Progenitor cell of endocrine pancreas (in vitro differentiated cells): ENCODE measurements at regions not wholly inside any gene's neighbourhood (a gene's known extent, or its start where the extent isn't known, plus 50 kb on each side); places are given as distances from the start of the nearest gene placed in this dataset.

ENCODE experiments used
- DNase-seq: peaks from one replicate; pipeline ENCODE4 v3.0.0; 2021; ENCODE audit warnings: low spot score; ENCODE audit not compliant: unreplicated experiment
- H3K27ac Mint-ChIP-seq: 2 replicates; pipeline ENCODE4 v1.8.0; 2021; ENCODE audit warnings: mild to moderate bottlenecking, moderate library complexity, mixed read lengths
- H3K27me3 Mint-ChIP-seq: 2 replicates; pipeline ENCODE4 v1.8.0; 2021; ENCODE audit warnings: mixed read lengths
- H3K36me3 Mint-ChIP-seq: 2 replicates; pipeline ENCODE4 v1.8.0; 2022; ENCODE audit warnings: mixed read lengths; ENCODE audit not compliant: insufficient read depth
- H3K4me1 Mint-ChIP-seq: 2 replicates; pipeline ENCODE4 v1.8.0; 2021; ENCODE audit warnings: low read depth, mixed read lengths
- H3K4me3 Mint-ChIP-seq: 2 replicates; pipeline ENCODE4 v1.8.0; 2021; ENCODE audit warnings: low read depth, mild to moderate bottlenecking, moderate library complexity, mixed read lengths
- H3K9me3 Mint-ChIP-seq: 2 replicates; pipeline ENCODE4 v1.8.0; 2021; ENCODE audit warnings: low read depth, mixed read lengths
- TF ChIP-seq, protein P1 (sequence below): fragments of 200-600 bp; sonication (generic); IDR thresholded peaks from one replicate; pipeline ENCODE4 v1.5.0; 2021; ENCODE audit warnings: antibody characterized with exemption, mild to moderate bottlenecking; ENCODE audit not compliant: unreplicated experiment

GRCh38 chr4:174170906-174171305 is 112.6 kb downstream of the FBXO8 start:
- no peaks in the 10 kb centered on the region for H3K36me3 Mint-ChIP-seq
- no peak overlapping the region for H3K4me3 Mint-ChIP-seq
- no peaks in the 10 kb centered on the region for H3K9me3 Mint-ChIP-seq
- H3K27ac Mint-ChIP-seq = no peak overlapping the region
- no peaks in the 10 kb centered on the region for H3K4me1 Mint-ChIP-seq
- DNase-seq = no peak
- TF ChIP-seq, protein P1, sequence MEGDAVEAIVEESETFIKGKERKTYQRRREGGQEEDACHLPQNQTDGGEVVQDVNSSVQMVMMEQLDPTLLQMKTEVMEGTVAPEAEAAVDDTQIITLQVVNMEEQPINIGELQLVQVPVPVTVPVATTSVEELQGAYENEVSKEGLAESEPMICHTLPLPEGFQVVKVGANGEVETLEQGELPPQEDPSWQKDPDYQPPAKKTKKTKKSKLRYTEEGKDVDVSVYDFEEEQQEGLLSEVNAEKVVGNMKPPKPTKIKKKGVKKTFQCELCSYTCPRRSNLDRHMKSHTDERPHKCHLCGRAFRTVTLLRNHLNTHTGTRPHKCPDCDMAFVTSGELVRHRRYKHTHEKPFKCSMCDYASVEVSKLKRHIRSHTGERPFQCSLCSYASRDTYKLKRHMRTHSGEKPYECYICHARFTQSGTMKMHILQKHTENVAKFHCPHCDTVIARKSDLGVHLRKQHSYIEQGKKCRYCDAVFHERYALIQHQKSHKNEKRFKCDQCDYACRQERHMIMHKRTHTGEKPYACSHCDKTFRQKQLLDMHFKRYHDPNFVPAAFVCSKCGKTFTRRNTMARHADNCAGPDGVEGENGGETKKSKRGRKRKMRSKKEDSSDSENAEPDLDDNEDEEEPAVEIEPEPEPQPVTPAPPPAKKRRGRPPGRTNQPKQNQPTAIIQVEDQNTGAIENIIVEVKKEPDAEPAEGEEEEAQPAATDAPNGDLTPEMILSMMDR = no peak
- H3K27me3 Mint-ChIP-seq = peaks cover 7% of the 10 kb centered on the region

DNA sequence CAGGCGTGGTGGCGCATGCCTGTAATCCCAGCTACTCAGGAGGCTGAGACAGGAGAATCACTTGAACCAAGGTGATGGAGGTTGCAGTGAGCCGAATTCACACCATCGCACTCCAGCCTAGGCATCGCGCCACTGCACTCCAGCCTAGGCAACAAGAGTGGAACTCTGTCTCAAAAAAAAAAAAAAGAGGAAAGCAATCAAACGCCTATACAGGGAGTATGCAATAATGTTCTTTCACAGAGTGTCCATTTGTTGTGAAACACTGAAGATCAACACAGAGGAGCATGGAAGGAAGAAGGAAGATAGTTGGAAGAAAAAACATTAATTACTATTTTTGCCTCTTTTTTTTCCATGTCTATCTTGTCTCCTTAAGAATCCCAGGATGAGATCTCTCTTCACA is 113.4 kb downstream of the FBXO8 start:
- no peak for DNase-seq
- no peaks in the 10 kb centered on the region for H3K9me3 Mint-ChIP-seq
- H3K27ac Mint-ChIP-seq = no peak overlapping the region
- TF ChIP-seq, protein P1 = no peak
- H3K36me3 Mint-ChIP-seq = no peaks in the 10 kb centered on the region
- H3K4me3 Mint-ChIP-seq = no peak overlapping the region
- H3K4me1 Mint-ChIP-seq = no peaks in the 10 kb centered on the region
- peaks cover 7% of the 10 kb centered on the region for H3K27me3 Mint-ChIP-seq

DNA sequence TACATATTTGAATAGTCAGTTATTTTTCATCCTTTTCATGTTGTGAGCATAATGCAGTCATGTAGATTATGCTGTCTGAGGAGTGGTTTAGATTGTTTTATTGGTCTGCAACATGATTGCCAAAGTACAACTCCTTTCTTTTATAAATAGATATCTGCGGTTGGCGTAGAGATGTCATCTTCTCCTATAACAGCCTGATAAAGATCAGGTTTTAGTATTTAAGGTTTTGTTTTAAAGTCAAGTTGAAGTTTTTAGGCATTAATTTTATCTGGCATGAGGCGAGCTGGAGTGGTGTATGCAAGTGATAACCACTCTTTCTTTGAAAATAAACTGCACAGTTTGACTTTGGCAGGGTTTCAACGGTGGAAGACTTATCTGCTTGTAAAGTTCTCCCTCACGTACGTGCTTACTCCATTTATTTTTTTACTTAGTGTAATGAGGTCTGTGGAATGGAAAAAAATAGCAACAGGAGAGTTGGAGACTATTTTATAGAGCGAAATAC is 126.3 kb downstream of the FBXO8 start:
- Mint-ChIP-seq H3K9me3 (no peaks in the 10 kb centered on the region), H3K36me3 (no peaks in the 10 kb centered on the region), H3K27ac (no peak overlapping the region), H3K4me3 (no peak overlapping the region), H3K27me3 (peaks cover 27% of the 10 kb centered on the region), H3K4me1 (no peaks in the 10 kb centered on the region)
- TF ChIP-seq, protein P1 = no peak
- no peak for DNase-seq

- Mint-ChIP-seq H3K4me3 (no peak overlapping the region), H3K27ac (no peak overlapping the region), H3K27me3 (peaks cover 27% of the 10 kb centered on the region), H3K4me1 (no peaks in the 10 kb centered on the region), H3K9me3 (no peaks in the 10 kb centered on the region), H3K36me3 (no peaks in the 10 kb centered on the region)
- TF ChIP-seq, protein P1 = peak; percentile 81
- DNase-seq = no peak
Measured at GRCh38 chr4:174156239-174156826, 127.1 kb downstream of the FBXO8 start.

DNA sequence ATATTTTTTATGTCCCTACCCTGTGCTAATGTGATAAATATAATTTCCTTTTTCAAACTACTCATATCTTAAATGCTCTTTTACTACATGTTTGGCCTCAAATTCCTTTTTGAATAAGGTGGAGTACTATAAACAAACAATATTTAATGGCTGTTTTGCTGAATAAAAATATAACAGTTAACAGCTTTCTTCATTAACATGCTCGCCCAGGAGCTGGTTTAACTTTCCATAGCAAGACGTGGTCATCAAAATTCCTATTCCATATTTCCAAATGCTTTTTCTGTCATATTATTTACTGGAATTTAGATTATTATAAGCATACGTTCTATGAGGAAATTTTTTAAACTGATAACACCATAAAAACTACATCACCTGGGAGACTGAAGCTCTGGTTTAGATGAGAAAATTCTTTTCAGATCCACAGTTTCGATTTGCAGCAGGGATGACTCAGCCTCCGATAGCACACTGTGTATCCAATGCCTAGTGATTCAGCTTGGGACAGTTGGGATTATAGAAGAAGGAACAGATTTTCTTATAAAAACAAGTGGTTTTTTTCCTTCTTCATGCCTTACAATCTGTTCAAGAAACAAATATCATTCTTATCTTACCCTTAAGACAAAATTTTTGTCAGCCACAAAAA is 129.1 kb downstream of the FBXO8 start:
- peaks cover 21% of the 10 kb centered on the region for H3K27me3 Mint-ChIP-seq
- no peak overlapping the region for H3K27ac Mint-ChIP-seq
- H3K4me3 Mint-ChIP-seq = no peak overlapping the region

More for the DNA sequence above, 129.1 kb downstream of the FBXO8 start:
- Mint-ChIP-seq H3K36me3 (no peaks in the 10 kb centered on the region), H3K9me3 (no peaks in the 10 kb centered on the region), H3K4me1 (no peaks in the 10 kb centered on the region)
- DNase-seq = no peak
- TF ChIP-seq, protein P1 = no peak
